ENCODE measurements at regions not wholly inside any gene's neighbourhood (a gene's known extent, or its start where the extent isn't known, plus 50 kb on each side); places are given as distances from the start of the nearest gene placed in this dataset.
"Not testable (repeated sequence)": the region's sequence is repeated elsewhere in the genome, so short reads cannot be mapped to it uniquely, and the experiment has no call there.

GRCh38 chr5:174529925-174530681 is 194.3 kb upstream of the MSX2 start:
- DNase-seq: no peak

- DNase-seq: no peak
Measured at GRCh38 chr5:174531782-174532191, 192.6 kb upstream of the MSX2 start.

- no peak for DNase-seq
Measured at GRCh38 chr5:174532455-174533453, 191.6 kb upstream of the MSX2 start.

GRCh38 chr5:174533751-174534241 is 190.6 kb upstream of the MSX2 start:
- DNase-seq: no peak

- no peak for DNase-seq
Measured at GRCh38 chr5:174535669-174536068, 188.7 kb upstream of the MSX2 start.

- not testable (repeated sequence) for DNase-seq
Measured at GRCh38 chr5:174539823-174540222, 184.6 kb upstream of the MSX2 start.

GRCh38 chr5:174542037-174542436 is 182.3 kb upstream of the MSX2 start:
- no peak for DNase-seq

- DNase-seq: no peak
Measured at GRCh38 chr5:174542471-174542870, 181.9 kb upstream of the MSX2 start.

GRCh38 chr5:174545926-174546325 is 178.5 kb upstream of the MSX2 start:
- DNase-seq: no peak

- DNase-seq: no peak
Measured at GRCh38 chr5:174547814-174548213, 176.6 kb upstream of the MSX2 start.

GRCh38 chr5:174549254-174549653 is 175.1 kb upstream of the MSX2 start:
- no peak for DNase-seq

GRCh38 chr5:174550026-174550425 is 174.4 kb upstream of the MSX2 start:
- no peak for DNase-seq

- DNase-seq: no peak
Measured at GRCh38 chr5:174552428-174552827, 172.0 kb upstream of the MSX2 start.

GRCh38 chr5:174553556-174553955 is 170.8 kb upstream of the MSX2 start:
- no peak for DNase-seq

- DNase-seq: no peak
Measured at GRCh38 chr5:174555726-174556125, 168.7 kb upstream of the MSX2 start.

GRCh38 chr5:174556756-174557155 is 167.6 kb upstream of the MSX2 start:
- no peak for DNase-seq

GRCh38 chr5:174558190-174558589 is 166.2 kb upstream of the MSX2 start:
- no peak for DNase-seq

- no peak for DNase-seq
Measured at GRCh38 chr5:174559141-174559540, 165.2 kb upstream of the MSX2 start.

GRCh38 chr5:174559566-174560090 is 164.8 kb upstream of the MSX2 start:
- no peak for DNase-seq

GRCh38 chr5:174560861-174561260 is 163.5 kb upstream of the MSX2 start:
- no peak for DNase-seq

- not testable (repeated sequence) for DNase-seq
Measured at GRCh38 chr5:174563040-174563439, 161.3 kb upstream of the MSX2 start.

- DNase-seq: no peak
Measured at GRCh38 chr5:174563899-174564298, 160.5 kb upstream of the MSX2 start.

GRCh38 chr5:174567506-174568141 is 156.8 kb upstream of the MSX2 start:
- DNase-seq: no peak
